ENCODE measurements at regions not wholly inside any gene's neighbourhood (a gene's known extent, or its start where the extent isn't known, plus 50 kb on each side); places are given as distances from the start of the nearest gene placed in this dataset.

GRCh38 chr13:107864543-107865317 is 350.6 kb downstream of the LIG4 start:
- peak; percentile 24 for DNase-seq (ENCODE audit: low read depth in 2 of 2)

DNA sequence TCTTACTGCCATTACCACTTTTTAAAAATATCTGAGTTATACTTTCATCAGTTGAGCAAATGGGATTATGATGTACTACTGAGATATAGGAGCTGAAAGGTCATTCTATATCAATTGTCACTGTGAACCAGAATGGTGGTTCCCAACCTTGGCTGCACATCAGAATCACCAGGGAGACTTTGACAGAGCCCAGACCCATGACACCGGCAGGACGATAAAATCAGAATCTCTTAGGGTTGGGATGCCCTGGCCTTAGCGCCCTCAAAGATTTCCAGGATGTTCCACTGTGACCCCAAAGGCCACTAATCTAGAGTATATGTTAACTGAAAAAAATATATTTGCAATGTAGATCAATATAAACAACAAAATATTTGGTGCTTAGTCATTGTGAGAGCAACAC is 355.1 kb downstream of the LIG4 start:
- DNase-seq (ENCODE audit: low read depth in 2 of 2): no peak

DNA sequence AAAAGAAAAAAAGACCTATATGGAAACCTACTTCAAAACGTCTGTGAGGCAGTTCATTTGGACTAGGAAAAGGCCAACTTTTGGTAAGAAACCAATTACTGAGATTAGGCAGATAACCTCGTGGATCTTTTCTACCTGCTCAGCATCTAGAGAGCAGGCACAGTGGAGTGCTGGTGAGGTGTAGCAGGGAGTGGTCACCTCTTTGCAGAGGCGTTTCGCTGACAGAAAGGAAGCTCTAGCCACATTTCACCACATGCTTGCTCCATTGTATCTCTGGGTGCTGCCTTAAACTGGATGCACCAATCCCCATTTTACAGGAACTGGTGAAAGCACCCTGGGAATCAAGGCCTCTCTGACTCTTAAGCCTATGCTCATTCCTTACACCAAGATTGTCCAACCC is 360.5 kb downstream of the LIG4 start:
- DNase-seq (ENCODE audit: low read depth in 2 of 2): no peak

DNA sequence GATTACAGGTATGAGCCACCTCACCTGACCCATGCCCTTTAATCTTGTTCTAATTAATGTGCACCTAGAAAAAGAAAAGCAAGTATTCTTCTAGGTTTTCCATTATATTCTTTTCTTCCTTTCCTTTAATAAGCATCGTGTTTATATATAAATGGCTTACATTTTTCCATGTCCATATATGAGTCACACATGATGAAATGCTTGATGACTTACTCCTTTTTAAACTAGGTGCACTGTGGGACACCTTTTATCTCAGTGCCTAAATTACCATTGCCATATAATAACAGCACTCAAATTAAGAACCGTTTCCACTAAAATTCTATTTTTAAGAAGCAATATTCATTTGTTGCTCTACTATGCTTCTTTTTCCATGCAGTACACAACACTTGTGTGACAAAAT is 363.3 kb downstream of the LIG4 start:
- no peak for DNase-seq (ENCODE audit: low read depth in 2 of 2)

DNA sequence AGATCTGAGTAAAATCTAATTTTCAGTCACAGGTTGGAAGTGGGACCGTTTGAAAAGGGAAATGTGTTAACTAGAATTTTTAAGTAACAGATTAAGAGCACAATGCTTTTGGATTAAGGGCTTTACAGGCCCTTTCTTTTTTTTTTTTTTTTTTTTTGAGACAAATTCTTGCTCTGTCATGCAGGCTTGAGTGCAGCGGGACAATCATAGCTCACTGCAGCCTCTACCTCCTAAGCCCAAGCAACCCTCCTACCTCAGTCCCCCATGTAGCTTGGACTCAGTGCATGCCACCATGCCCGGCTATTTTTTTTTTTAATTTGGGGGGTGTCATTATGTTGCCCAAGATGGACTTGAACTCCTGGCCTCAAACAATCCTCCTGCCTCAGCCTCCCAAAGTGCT is 363.7 kb downstream of the LIG4 start:
- DNase-seq (ENCODE audit: low read depth in 2 of 2): no peak

- DNase-seq (ENCODE audit: low read depth in 2 of 2): no peak
Measured at GRCh38 chr13:107847406-107847805, 367.9 kb downstream of the LIG4 start.

DNA sequence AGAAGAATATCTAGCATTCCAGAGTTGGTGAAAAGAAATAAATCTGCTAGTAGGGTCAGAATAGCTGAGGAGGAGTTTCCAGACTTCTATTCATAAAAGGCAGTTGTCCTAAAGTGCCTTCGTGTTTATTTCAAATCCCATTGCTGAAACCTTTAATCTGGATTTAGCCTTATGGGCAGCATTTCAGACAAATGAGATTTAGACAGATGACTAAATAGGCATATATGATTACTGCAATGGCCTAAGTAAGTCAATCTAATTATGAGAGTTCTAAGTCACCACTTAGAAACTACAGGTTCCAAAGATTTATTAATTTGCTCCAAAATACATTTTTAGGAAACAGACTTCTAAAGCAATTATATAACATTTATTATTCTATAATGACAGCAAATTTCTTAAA is 368.7 kb downstream of the LIG4 start:
- no peak for DNase-seq (ENCODE audit: low read depth in 2 of 2)

- DNase-seq (ENCODE audit: low read depth in 2 of 2): no peak
Measured at GRCh38 chr13:107845911-107846310, 369.4 kb downstream of the LIG4 start.

DNA sequence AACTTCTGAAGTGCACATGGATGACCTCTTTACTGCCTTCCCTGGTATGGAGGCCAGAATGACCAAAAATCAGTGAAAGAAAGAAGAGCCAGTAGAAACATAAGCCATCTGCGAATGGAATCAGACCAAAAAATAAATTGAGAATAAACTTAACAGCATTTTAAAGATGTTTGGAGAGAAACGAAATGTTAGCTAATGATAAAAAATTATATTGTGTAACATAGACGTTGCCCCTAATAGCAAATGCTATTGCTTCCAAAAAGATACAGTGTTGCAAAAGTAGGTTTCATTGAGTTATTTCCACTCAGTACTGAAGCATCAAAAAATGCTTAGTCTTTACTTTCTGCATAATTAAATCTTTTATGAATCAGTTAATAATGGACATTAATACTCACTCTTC is 371.7 kb downstream of the LIG4 start:
- DNase-seq (ENCODE audit: low read depth in 2 of 2): no peak

GRCh38 chr13:107843281-107843680 is 372.1 kb downstream of the LIG4 start:
- DNase-seq (ENCODE audit: low read depth in 2 of 2): no peak

DNA sequence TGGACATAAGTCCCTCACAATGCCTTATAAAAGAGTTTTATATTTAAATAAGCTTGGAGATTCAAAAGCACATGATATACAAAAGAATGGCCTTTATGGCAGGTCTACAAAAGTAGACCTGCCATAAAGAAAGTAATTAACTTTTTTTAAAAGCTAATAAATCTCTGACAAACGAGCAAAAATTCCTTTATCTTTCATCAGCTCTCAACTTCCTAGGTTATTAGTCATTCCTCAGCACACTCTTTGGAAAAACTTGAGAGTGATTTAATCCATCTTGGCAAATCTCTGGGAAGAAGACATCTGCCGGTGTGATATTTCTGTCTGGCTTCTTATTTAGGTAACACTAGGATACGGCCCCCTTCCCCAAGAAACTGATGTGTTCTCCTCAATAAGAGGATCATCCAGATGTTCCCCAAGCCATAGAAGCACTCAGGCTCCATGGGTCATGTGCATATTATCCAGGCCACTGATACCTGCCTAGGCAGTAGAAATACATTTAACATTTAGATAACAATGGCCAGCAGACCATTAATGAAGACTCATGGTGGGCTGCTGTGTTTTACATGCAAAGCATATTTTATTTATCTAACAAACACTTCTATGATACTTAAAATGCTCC is 372.7 kb downstream of the LIG4 start:
- peak in 1 of 2 experiments; percentile 22 for DNase-seq (ENCODE audit: low read depth in 2 of 2)

DNA sequence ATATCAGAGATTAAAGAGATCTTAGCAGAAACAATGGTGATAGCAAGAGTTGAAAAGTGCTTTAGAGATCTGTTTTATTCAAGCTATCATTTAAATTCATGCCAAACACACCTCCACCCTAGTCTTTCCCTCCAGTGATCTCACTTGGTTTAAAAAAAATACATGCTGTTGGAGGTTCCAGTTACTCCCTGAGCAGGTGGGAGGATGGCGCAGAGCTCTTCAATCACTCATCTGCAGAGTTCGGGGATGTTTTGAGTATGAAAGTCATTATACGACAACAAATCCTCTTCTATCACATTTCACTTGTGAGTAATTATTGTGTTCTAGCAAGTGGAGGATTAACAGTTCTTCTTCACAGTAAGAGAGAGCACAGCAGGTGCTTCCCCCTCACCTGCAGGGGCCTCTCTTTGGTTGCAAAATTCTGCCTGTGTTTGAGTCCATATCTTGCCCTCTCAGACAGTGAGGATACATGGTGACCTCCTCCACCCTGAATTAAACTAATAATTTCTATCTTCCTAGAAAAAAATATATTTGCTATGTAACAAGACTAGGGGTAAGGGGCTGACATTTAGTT is 376.7 kb downstream of the LIG4 start:
- no peak for DNase-seq (ENCODE audit: low read depth in 2 of 2)

GRCh38 chr13:107836685-107837084 is 378.7 kb downstream of the LIG4 start:
- no peak for DNase-seq (ENCODE audit: low read depth in 2 of 2)

DNA sequence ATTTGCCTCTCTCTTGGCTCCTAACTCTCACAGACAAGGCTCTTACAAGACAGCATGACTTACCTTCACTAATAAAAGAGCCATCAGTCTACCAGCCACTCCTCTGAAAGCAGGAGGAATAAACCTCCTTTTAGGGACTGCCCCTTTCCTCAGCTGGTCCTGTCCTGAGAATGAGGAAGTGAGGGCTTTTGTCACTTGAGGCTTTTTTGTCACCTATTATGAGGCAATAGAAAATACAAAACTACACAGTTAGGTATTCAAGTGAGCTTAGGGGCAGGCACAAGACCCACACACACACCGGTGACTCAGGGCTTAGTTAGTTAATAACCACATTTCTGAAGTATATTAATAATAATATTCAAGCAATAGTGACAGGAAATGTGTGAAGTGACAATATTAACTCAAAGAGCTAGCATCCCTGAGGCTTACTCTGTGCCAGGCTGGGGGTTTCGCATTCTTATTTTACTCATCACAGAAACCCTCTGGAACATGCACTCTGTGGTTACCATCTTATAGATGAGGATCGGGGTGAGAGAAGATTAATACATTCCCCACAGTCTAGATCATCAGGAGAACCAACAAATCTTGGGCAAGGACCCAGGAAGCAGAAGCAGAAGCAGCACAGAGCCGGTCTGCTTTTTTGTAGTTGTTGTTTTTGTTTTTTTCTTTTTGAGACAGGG is 379.9 kb downstream of the LIG4 start:
- peak; percentile 30 to 33 for DNase-seq (ENCODE audit: low read depth in 2 of 2)

- no peak for DNase-seq (ENCODE audit: low read depth in 2 of 2)
Measured at GRCh38 chr13:107834717-107835116, 380.6 kb downstream of the LIG4 start.

GRCh38 chr13:107834281-107834680 is 381.1 kb downstream of the LIG4 start:
- no peak for DNase-seq (ENCODE audit: low read depth in 2 of 2)

DNA sequence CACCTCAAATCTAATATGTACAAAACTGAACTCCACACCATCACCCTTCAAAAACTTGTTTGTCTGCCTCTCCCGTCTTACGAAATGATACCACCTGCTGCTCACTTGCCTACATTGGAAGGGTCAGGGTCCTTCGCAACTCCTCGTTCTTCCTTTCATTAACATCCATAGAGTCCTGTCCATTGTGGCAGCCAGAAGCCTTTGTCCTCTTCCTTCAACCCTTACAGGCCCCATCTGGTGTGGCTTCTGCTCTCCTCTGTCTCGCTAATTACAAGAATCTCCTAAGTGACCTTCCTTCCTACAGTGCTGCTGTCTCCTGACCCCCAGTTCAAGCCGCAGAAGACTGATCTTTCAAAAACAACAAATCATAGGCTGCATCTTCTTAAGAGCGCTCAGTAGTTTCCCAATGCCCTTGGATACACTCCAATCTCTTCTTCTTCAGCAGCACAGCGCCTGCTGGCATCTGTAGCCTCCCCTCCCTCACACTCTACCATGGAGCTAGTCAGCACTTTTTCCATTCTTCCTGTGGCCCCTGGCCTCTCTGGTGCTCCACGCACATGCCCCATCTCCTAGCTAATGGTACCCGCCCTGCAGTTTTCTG is 382.7 kb downstream of the LIG4 start:
- DNase-seq (ENCODE audit: low read depth in 2 of 2): no peak

DNA sequence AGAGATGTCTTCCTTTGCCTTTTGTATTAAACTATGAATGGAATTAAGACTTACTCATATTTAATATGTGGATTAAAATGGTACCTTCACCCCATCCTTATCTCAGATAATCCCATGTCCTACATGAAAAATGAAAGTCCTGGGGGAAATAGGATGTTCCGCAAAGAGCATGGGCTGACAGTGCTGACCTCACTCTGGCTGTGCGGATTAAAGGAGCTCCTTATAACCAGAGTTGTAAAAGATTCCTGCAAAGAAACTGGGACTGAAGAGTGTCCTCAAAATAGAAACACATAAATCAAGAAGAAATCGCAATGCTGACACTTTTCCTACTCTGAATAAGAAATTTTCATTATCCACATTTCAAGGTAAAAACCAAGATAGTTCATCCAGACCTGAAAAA is 384.5 kb downstream of the LIG4 start:
- no peak for DNase-seq (ENCODE audit: low read depth in 2 of 2)

GRCh38 chr13:107827840-107828549 is 387.3 kb downstream of the LIG4 start:
- DNase-seq (ENCODE audit: low read depth in 2 of 2): no peak

DNA sequence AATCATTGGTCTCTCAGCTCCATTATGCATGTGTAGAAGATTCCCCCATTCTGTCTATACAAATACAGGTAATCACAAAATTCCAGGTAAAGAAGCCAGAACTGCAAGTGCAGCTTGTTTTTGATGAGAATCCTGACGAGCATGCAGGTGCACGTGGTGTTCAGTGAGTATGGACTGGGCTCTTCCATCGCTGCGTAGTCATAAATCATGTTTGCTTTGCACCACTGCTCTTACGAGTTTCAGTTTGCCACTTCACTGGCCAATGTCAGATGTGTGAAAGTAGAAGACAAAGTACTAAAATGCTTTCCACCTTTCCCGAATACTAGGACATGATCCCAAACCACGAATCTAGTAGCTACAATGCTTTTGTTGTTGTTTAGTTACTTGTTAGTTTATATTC is 390.7 kb downstream of the LIG4 start:
- DNase-seq (ENCODE audit: low read depth in 2 of 2): no peak

DNA sequence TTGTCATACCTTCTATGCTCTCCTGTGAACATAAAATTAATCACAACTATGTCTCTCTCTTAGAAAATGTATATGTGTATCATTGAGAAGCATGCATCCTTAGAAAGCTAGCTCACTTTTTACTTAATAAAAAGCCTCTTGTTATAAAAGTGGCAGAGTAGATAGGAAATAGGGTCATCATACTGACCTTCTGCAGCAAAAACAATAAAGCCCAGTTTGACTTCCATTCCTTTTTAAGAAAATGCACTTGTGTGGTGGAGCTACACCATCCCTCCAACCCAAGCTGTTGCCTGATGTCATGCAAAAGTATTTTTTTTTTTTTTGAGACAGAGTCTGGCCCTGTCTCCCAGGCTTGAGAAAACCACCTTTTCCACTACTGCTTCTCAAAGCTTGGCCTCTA is 393.3 kb downstream of the LIG4 start:
- DNase-seq (ENCODE audit: low read depth in 2 of 2): no peak

DNA sequence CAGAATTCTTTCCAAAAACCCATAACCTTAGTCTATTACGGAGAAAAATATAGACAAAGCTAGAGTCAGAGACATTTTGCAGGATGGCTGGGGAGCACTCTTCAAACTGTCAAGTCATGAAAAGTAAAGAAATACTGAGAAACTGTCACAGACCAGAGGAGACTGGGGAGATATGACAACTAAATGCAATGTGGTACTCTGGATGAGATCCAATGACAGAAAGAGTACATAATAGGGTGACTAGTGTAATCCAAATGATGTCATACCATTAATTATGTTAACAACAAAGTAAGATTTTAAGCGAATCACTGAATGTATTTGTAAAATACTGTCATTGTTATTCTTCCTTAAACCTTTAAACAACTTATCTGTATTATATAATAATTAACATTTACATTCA is 393.8 kb downstream of the LIG4 start:
- no peak for DNase-seq (ENCODE audit: low read depth in 2 of 2)

Measured in fibroblast of skin of left quadriceps (primary cell).